Skeletal muscle satellite cell (primary cell): ENCODE measurements at regions not wholly inside any gene's neighbourhood (a gene's known extent, or its start where the extent isn't known, plus 50 kb on each side); places are given as distances from the start of the nearest gene placed in this dataset.

ENCODE experiments used
- H3K27me3 ChIP-seq: 2 replicates; pipeline ENCODE4 v1.7.0; 2013; ENCODE audit warnings: low read length; ENCODE audit not compliant: control insufficient read depth, insufficient read depth
- H3K36me3 ChIP-seq: 2 replicates; pipeline ENCODE4 v1.7.0; 2013; ENCODE audit warnings: mild to moderate bottlenecking, control low read depth, low read length; ENCODE audit not compliant: insufficient read depth
- H3K4me1 ChIP-seq: 2 replicates; pipeline ENCODE4 v1.7.0; 2013; ENCODE audit warnings: low read length; ENCODE audit not compliant: control insufficient read depth, insufficient read depth
- H3K4me2 ChIP-seq: 2 replicates; pipeline ENCODE4 v1.7.0; 2013; ENCODE audit warnings: mild to moderate bottlenecking, low read length
- H3K4me3 ChIP-seq: 2 replicates; pipeline ENCODE4 v1.7.0; 2013; ENCODE audit warnings: low read length
- H3K9ac ChIP-seq: 2 replicates; pipeline ENCODE4 v1.7.0; 2013; ENCODE audit warnings: mild to moderate bottlenecking, low read depth, low read length, moderate library complexity
- H3K9me3 ChIP-seq: replicated peaks from 2 replicates; pipeline ENCODE4 v1.7.0; 2013; ENCODE audit warnings: mild to moderate bottlenecking, control low read depth, low read length

DNA sequence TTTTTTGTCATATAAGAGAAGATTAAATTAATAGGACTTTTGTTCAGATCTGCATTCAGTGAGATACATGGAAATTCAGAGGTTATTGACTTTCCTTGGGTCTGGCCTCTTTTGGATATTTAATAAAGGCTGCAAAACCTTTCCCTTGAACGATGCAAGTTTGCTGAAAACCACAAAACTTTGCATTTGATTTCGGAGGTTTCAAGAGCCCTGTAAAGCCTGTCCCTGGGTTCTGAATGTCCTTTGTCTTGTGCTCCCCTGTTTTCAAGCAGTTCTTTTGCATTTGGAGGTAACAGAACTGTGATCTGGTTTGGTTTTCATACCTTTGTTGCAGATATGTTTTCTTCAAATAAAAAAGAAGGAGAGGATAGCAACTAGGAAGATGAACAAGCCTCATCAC lies 188.1 kb upstream of the DMRT1 start:
- no peaks in the 10 kb centered on the region for H3K27me3 ChIP-seq
- H3K4me3 ChIP-seq, result no peak overlapping the region
- H3K4me1 ChIP-seq, result peaks cover 16% of the 10 kb centered on the region
- no peak overlapping the region for H3K4me2 ChIP-seq
- H3K36me3 ChIP-seq, result no peaks in the 10 kb centered on the region
- H3K9ac ChIP-seq, result no peak overlapping the region
- H3K9me3 ChIP-seq, result no peaks in the 10 kb centered on the region

DNA sequence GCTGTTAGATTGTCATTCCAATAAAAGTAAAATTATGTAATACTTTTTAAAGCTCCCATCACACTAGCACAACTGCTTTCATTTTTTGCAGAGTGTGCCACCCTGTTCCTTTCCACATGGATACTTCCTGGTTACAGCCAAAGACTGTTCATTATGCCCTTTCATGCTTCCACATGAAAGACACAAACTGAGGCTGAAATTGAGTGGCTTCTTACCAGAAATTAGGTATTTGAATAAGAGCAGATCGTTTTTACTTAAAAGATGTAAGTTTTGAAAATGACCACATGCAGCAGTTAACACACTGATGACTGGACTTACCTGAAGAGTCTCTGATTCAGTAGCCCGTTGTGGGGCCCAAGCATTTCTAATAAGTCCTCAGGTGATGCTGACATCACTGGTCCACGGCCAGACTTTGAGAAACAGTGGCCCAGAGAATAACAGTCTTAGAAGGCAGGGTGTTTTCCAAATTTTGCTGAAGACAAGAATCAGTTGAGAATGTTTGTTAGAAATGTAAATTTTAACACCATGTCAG lies 187.6 kb upstream of the DMRT1 start:
- no peaks in the 10 kb centered on the region for H3K9me3 ChIP-seq
- no peak overlapping the region for H3K9ac ChIP-seq
- H3K4me3 ChIP-seq, result no peak overlapping the region
- no peaks in the 10 kb centered on the region for H3K27me3 ChIP-seq
- no peaks in the 10 kb centered on the region for H3K36me3 ChIP-seq
- H3K4me1 ChIP-seq, result peaks cover 16% of the 10 kb centered on the region
- H3K4me2 ChIP-seq, result no peak overlapping the region

DNA sequence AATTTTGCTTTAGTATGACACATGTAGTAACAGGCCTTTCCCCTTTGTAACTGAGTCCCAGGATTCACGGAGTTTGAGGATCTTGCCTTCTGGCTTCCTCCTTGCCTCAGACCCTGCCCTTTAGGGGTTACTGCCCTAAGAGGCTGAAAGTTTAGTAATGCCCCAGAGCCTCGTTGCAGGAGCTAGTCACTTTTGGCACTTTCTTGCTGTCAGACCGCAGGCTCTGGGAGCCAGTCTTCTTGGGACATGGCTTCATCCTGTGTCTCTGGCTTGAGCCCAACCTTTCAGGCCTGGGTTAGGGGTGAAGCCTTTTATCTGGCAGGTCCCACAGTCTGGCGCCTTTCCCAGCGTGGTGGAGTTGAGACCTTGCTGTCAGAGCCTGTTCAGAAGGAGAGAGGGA lies 185.6 kb upstream of the DMRT1 start:
- Histone ChIP-seq H3K9me3 (no peaks in the 10 kb centered on the region), H3K4me3 (no peak overlapping the region), H3K27me3 (no peaks in the 10 kb centered on the region), H3K9ac (no peak overlapping the region), H3K36me3 (no peaks in the 10 kb centered on the region), H3K4me2 (no peak overlapping the region), H3K4me1 (peaks cover 7% of the 10 kb centered on the region)

DNA sequence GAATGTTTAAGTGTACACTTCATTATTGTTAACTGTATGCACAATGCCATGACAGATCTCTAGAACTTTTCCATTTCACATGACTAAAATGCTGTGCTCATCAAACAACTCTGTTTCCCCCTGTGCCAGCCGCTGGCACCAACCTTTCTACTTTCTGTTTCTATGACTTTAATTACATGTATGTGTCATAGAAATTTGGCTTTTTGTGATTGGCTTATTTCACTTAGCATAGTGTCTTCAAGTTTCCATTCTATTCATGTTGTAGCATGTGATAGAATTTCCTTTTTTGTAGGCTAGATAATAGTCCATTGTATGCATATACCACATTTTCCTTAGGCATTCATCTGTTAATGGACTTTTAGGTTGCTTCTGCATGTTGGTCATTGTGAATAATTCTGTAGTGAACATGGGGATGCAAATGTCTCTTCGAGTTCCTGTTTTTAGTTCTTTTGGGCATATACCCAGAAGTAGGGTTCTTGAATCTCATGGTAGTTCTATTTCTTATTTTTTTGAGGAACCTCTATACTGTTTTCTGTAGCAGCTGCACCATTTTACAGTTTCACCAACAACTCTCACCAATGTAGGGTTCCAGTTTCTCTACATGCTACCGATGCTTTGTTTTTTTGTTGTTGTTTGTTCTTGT lies 184.4 kb upstream of the DMRT1 start:
- H3K4me2 ChIP-seq, result no peak overlapping the region
- H3K9ac ChIP-seq, result no peak overlapping the region
- H3K27me3 ChIP-seq, result no peaks in the 10 kb centered on the region
- H3K4me3 ChIP-seq, result no peak overlapping the region
- H3K4me1 ChIP-seq, result peaks cover 7% of the 10 kb centered on the region
- H3K36me3 ChIP-seq, result no peaks in the 10 kb centered on the region
- H3K9me3 ChIP-seq, result no peaks in the 10 kb centered on the region

DNA sequence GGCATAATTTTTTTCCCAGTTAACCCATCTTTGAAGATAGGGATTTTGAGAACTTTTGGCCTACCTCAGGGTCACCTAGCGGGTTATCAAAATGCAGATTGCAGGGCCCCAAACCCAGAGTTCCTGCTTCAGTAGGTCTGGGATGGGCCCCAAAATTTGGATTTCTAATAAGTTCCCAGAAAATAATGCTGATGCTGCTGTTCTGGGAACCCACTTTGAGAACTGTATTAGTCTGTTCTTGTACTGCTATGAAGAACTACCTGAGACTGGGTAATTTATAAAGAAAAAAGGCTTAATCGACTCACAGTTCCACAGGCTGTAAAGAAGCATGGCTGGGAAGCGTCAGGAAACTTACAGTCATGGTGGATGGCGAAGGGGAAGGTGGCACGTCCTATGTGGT lies 182.2 kb upstream of the DMRT1 start:
- no peak overlapping the region for H3K4me3 ChIP-seq
- H3K9me3 ChIP-seq, result no peaks in the 10 kb centered on the region
- H3K4me2 ChIP-seq, result no peak overlapping the region
- no peaks in the 10 kb centered on the region for H3K36me3 ChIP-seq
- H3K4me1 ChIP-seq, result peaks cover 7% of the 10 kb centered on the region
- no peaks in the 10 kb centered on the region for H3K27me3 ChIP-seq
- no peak overlapping the region for H3K9ac ChIP-seq

DNA sequence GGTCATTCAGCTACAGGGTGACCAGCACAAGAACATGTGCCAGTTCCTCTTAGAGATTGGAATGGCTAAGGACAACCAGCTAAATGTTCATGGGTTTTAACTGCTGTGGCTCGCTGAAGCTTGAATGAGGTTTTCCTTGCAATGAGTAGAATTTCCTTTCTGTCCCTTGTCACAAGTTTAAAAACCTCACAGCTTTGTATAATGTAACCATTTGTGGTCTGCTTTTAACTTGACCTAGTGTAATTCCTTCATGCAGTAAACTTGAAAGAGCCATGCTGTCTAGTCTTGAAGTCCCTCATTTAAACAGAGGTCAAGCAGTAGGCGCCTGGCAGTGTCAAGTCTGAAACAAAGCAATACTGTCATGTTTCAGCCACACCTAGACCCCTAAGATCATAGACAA lies 181.3 kb upstream of the DMRT1 start:
- Histone ChIP-seq H3K27me3 (no peaks in the 10 kb centered on the region), H3K4me3 (no peak overlapping the region), H3K4me2 (no peak overlapping the region), H3K9ac (no peak overlapping the region), H3K36me3 (no peaks in the 10 kb centered on the region), H3K4me1 (peaks cover 7% of the 10 kb centered on the region), H3K9me3 (no peaks in the 10 kb centered on the region)

DNA sequence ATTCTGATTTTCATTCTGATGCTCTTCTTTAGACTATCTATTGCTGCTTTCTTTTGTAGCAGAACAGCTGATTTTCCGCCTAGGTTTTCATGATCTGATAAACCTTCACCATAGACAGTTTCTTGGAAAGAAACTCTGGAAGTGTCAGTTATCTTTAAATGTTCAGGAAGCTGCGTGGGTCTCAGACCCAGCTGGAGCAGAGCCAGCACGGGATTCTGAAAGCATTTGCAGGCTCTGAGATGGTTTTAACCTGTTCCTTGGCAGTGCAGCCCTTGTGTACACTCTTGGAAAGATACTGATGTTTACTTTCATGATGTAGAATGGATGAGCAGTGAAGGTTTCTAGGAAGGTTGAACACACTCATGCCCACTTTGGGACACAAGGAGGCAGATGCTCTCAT lies 178.0 kb upstream of the DMRT1 start:
- H3K9me3 ChIP-seq, result no peaks in the 10 kb centered on the region
- H3K36me3 ChIP-seq, result no peaks in the 10 kb centered on the region
- no peaks in the 10 kb centered on the region for H3K27me3 ChIP-seq
- H3K4me2 ChIP-seq, result no peak overlapping the region
- no peaks in the 10 kb centered on the region for H3K4me1 ChIP-seq
- H3K4me3 ChIP-seq, result no peak overlapping the region
- H3K9ac ChIP-seq, result no peak overlapping the region

DNA sequence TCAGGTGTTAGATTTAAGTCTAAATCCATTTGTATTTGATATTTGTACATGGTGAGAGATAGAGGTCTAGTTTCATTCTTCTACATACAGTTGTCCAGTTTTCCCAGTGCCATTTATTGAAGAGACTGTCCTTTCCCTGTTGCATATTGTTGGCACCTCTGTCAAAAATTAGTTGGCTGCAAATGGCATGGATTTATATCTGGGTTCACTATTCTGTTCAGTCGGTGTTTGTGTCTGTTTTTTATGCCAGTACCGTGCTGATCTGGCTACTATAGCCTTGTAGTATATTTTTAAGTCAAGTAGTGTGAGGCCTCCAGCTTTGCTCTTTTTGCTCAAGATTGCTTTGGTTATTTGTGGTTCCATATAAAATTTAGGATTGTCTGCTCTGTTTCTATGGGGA lies 176.2 kb upstream of the DMRT1 start:
- no peak overlapping the region for H3K4me3 ChIP-seq
- H3K27me3 ChIP-seq, result no peaks in the 10 kb centered on the region
- H3K4me2 ChIP-seq, result no peak overlapping the region
- no peak overlapping the region for H3K9ac ChIP-seq
- no peaks in the 10 kb centered on the region for H3K36me3 ChIP-seq
- no peaks in the 10 kb centered on the region for H3K4me1 ChIP-seq
- H3K9me3 ChIP-seq, result no peaks in the 10 kb centered on the region

DNA sequence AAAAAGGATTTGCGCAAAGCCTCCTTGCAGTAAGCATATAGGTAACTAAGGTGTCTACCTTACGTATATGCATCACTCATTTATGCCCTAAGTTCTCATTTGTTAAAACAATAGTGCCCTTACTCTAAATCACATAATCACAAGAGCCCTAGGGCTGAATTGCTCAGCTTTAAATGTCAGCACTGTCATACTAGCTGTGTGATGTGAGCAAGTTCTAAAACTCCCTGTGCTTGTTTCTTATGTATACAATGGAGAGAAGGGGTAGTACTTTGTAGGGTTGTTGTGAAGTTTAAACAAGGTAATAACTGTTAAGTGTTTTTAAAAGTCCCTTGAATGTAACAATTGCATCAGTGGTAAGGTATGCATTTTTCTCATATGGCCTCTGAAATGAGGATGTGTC lies 169.5 kb upstream of the DMRT1 start:
- no peaks in the 10 kb centered on the region for H3K36me3 ChIP-seq
- no peaks in the 10 kb centered on the region for H3K9me3 ChIP-seq
- H3K4me1 ChIP-seq, result no peaks in the 10 kb centered on the region
- H3K4me2 ChIP-seq, result no peak overlapping the region
- no peak overlapping the region for H3K4me3 ChIP-seq
- no peaks in the 10 kb centered on the region for H3K27me3 ChIP-seq
- no peak overlapping the region for H3K9ac ChIP-seq

DNA sequence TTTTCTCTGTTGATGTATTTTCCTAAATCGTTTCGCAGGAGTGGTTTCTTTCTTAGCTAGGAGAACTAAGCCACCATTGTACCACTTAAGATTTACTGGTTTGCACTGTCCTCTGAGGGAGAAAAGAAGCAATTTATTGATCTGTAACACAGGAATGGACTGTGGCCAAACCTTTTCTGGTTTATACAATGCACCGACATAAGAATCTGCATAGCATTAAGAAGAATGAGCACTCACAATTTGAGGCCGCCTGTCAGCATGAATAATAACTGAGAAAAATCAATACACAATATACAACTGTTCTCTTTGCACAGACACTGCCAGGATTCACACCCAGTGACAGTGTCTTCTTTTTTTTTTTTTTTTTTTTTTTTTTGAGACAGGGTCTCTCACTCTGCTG lies 168.6 kb upstream of the DMRT1 start:
- H3K9me3 ChIP-seq, result no peaks in the 10 kb centered on the region
- peaks cover 6% of the 10 kb centered on the region for H3K4me1 ChIP-seq
- no peaks in the 10 kb centered on the region for H3K36me3 ChIP-seq
- H3K4me3 ChIP-seq, result no peak overlapping the region
- no peaks in the 10 kb centered on the region for H3K27me3 ChIP-seq
- H3K4me2 ChIP-seq, result no peak overlapping the region
- no peak overlapping the region for H3K9ac ChIP-seq

DNA sequence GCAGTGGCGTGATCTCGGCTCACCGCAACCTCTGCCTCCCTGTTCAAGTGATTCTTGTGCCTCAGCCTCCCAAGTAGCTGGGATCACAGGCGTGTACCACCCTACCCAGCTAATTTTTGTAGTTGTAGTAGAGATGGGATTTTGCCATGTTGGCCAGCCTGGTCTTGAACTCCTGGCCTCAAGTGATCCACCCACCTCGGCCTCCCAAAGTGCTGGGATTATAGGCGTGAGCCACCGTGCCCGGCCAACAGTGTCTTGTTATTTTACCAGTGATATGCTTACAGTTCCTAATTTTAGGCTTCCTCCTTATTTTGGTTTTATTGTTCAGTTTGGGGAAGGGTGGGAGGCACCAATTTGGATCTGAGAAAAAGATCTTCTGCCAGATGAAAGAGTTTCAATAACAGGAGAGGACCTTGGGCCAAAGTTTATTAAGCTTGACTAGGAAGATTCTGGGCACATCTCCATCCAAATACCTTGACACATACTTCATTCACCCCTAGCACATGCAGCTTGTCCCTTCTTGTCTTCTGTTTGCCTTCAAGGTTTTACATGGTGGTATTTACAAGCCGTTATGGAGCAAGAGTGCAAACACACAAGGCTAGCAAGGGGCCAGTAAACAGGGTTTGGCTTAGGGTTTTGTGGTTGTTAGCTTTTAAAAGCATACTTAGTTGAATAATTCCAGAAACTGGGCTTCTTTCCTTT lies 168.1 kb upstream of the DMRT1 start:
- peaks cover 9% of the 10 kb centered on the region for H3K4me1 ChIP-seq
- no peaks in the 10 kb centered on the region for H3K36me3 ChIP-seq
- no peak overlapping the region for H3K4me2 ChIP-seq
- H3K9me3 ChIP-seq, result no peaks in the 10 kb centered on the region
- H3K4me3 ChIP-seq, result no peak overlapping the region
- no peaks in the 10 kb centered on the region for H3K27me3 ChIP-seq
- no peak overlapping the region for H3K9ac ChIP-seq

DNA sequence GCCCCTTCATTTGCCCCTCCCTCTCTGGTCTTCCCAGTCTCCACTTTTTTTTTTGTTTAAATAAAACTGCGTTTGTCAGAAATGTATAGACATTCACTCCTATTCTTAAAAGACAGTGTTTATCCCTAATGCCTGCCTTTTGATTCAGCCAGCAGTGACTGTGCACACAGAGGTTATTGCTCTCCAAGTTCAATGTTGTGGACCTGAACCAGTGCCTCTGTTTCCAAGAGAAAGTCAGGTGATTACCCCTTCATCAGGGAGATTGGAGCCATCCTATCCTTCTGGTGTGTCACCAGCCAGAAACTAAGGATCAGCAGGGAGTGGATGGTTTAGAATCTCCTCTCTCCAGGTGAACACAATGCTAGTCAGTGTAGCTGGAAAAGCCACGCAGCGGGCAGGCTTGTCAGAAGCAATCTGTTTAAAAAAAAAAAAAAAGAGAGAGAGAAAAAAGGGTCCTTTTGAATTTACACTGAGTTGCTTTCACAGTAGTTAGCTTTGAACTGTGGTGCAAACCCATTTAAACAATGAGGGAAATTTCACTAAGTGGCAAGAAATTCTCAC lies 167.5 kb upstream of the DMRT1 start:
- H3K4me1 ChIP-seq, result peaks cover 9% of the 10 kb centered on the region
- H3K9me3 ChIP-seq, result no peaks in the 10 kb centered on the region
- no peak overlapping the region for H3K4me2 ChIP-seq
- H3K4me3 ChIP-seq, result no peak overlapping the region
- H3K36me3 ChIP-seq, result no peaks in the 10 kb centered on the region
- no peaks in the 10 kb centered on the region for H3K27me3 ChIP-seq
- H3K9ac ChIP-seq, result no peak overlapping the region
